Thymus (tissue), 11 donors: ENCODE measurements at regions not wholly inside any gene's neighbourhood (a gene's known extent, or its start where the extent isn't known, plus 50 kb on each side); places are given as distances from the start of the nearest gene placed in this dataset.

Source experiments
- DNase-seq, 9 donors: peaks; one replicate each; pipeline ENCODE4 v3.0.0-alpha.2; 2013; ENCODE audit warnings: low spot score in 9 of 9, low read depth in 6 of 9, missing footprints in 1 of 9
- H3K27ac ChIP-seq, 2 donors: one replicate each; pipeline ENCODE4 v1.5.1; 2013; ENCODE audit warnings: control low read depth in 1 of 2, low read depth in 1 of 2, low read length in 1 of 2, mild to moderate bottlenecking in 1 of 2, moderate library complexity in 1 of 2
- H3K27me3 ChIP-seq, 2 donors: one replicate each; pipeline ENCODE4 v1.5.1; 2013; ENCODE audit warnings: low read length in 1 of 2; ENCODE audit not compliant: control insufficient read depth in 2 of 2, insufficient read depth in 1 of 2
- H3K36me3 ChIP-seq, 2 donors: one replicate each; pipeline ENCODE4 v1.5.1; 2013; ENCODE audit warnings: low read length in 1 of 2, mild to moderate bottlenecking in 1 of 2, moderate library complexity in 1 of 2; ENCODE audit not compliant: control insufficient read depth in 2 of 2, insufficient read depth in 2 of 2
- H3K4me1 ChIP-seq, 2 donors: one replicate each; pipeline ENCODE4 v1.5.1; 2013; ENCODE audit warnings: low read length in 2 of 2; ENCODE audit not compliant: control insufficient read depth in 2 of 2, insufficient read depth in 2 of 2
- H3K4me3 ChIP-seq, 2 donors: one replicate each; pipeline ENCODE4 v1.5.1; 2013; ENCODE audit warnings: low read length in 2 of 2, control low read depth in 1 of 2, mild to moderate bottlenecking in 1 of 2
- H3K9me3 ChIP-seq, 2 donors: one replicate each; pipeline ENCODE4 v1.5.1; 2013; ENCODE audit warnings: low read length in 1 of 2, mild to moderate bottlenecking in 1 of 2; ENCODE audit not compliant: control insufficient read depth in 2 of 2, insufficient read depth in 1 of 2
- WGBS: extraction: QIAGEN DNeasy Blood & Tissue Kit; methylation state at CpG from one replicate; pipeline ENCODE4 v1.1.7; 2013; 5-methylcytosine and 5-hydroxymethylcytosine counted together
- donor health status: healthy.

- WGBS: 90% methylated on average over 1 of the region's 1 CpG
- Histone ChIP-seq H3K4me3 (no peak overlapping the region), H3K4me1 (no peaks in the 10 kb centered on the region), H3K36me3 (no peaks in the 10 kb centered on the region), H3K9me3 (no peaks in the 10 kb centered on the region), H3K27me3 (no peaks in the 10 kb centered on the region), H3K27ac (no peak overlapping the region)
- DNase-seq: no peak
Measured at GRCh38 chr13:106140476-106140875, 395.0 kb downstream of the EFNB2 start.

- Histone ChIP-seq H3K27ac (no peak overlapping the region), H3K4me3 (no peak overlapping the region)
Measured at GRCh38 chr13:106139942-106140341, 395.5 kb downstream of the EFNB2 start.

GRCh38 chr13:106139377-106139776, 396.1 kb downstream of the EFNB2 start:
- H3K4me1 ChIP-seq: no peaks in the 10 kb centered on the region
- 93% methylated on average over 4 of the region's 4 CpGs for WGBS
- H3K9me3 ChIP-seq: no peaks in the 10 kb centered on the region
- H3K27ac ChIP-seq: no peak overlapping the region
- no peaks in the 10 kb centered on the region for H3K27me3 ChIP-seq
- no peak overlapping the region for H3K4me3 ChIP-seq
- H3K36me3 ChIP-seq: no peaks in the 10 kb centered on the region
- no peak for DNase-seq

More at GRCh38 chr13:106139942-106140341, 395.5 kb downstream of the EFNB2 start:
- 95% methylated on average over 3 of the region's 3 CpGs for WGBS
- Histone ChIP-seq H3K36me3 (no peaks in the 10 kb centered on the region), H3K4me1 (no peaks in the 10 kb centered on the region), H3K27me3 (no peaks in the 10 kb centered on the region), H3K9me3 (no peaks in the 10 kb centered on the region)
- no peak for DNase-seq

GRCh38 chr13:106138620-106139019, 396.8 kb downstream of the EFNB2 start:
- no peaks in the 10 kb centered on the region for H3K4me1 ChIP-seq
- H3K36me3 ChIP-seq: no peaks in the 10 kb centered on the region
- H3K27ac ChIP-seq: no peak overlapping the region
- DNase-seq: no peak
- no peaks in the 10 kb centered on the region for H3K9me3 ChIP-seq
- no peaks in the 10 kb centered on the region for H3K27me3 ChIP-seq
- no peak overlapping the region for H3K4me3 ChIP-seq

GRCh38 chr13:106133025-106133424, 402.4 kb downstream of the EFNB2 start:
- no peak for DNase-seq
- WGBS: 68% methylated on average over 2 of the region's 2 CpGs
- Histone ChIP-seq H3K27ac (no peak overlapping the region), H3K4me3 (no peak overlapping the region), H3K36me3 (no peaks in the 10 kb centered on the region), H3K27me3 (no peaks in the 10 kb centered on the region), H3K4me1 (no peaks in the 10 kb centered on the region), H3K9me3 (no peaks in the 10 kb centered on the region)

GRCh38 chr13:106132216-106132615, 403.2 kb downstream of the EFNB2 start:
- Histone ChIP-seq H3K4me1 (no peaks in the 10 kb centered on the region), H3K36me3 (no peaks in the 10 kb centered on the region), H3K27me3 (no peaks in the 10 kb centered on the region), H3K27ac (no peak overlapping the region), H3K9me3 (no peaks in the 10 kb centered on the region), H3K4me3 (no peak overlapping the region)
- no peak for DNase-seq
- WGBS: 89% methylated on average over 1 of the region's 1 CpG

- no peaks in the 10 kb centered on the region for H3K27me3 ChIP-seq
- no peak for DNase-seq
- no peak overlapping the region for H3K27ac ChIP-seq
- no peaks in the 10 kb centered on the region for H3K4me1 ChIP-seq
- no peaks in the 10 kb centered on the region for H3K9me3 ChIP-seq
- H3K36me3 ChIP-seq: no peaks in the 10 kb centered on the region
- 72% methylated on average over 2 of the region's 2 CpGs for WGBS
- H3K4me3 ChIP-seq: no peak overlapping the region
Measured at GRCh38 chr13:106129993-106130392, 405.5 kb downstream of the EFNB2 start.

- no peaks in the 10 kb centered on the region for H3K9me3 ChIP-seq
- H3K36me3 ChIP-seq: no peaks in the 10 kb centered on the region
- no peaks in the 10 kb centered on the region for H3K4me1 ChIP-seq
- DNase-seq: no peak
- no peak overlapping the region for H3K27ac ChIP-seq
- H3K4me3 ChIP-seq: no peak overlapping the region
- WGBS: 53% methylated on average over 1 of the region's 1 CpG
- no peaks in the 10 kb centered on the region for H3K27me3 ChIP-seq
Measured at GRCh38 chr13:106129273-106129672, 406.2 kb downstream of the EFNB2 start.

- Histone ChIP-seq H3K27ac (no peak overlapping the region), H3K9me3 (no peaks in the 10 kb centered on the region), H3K27me3 (no peaks in the 10 kb centered on the region), H3K4me3 (no peak overlapping the region), H3K4me1 (no peaks in the 10 kb centered on the region), H3K36me3 (no peaks in the 10 kb centered on the region)
- DNase-seq: no peak
- WGBS: 90% methylated on average over 4 of the region's 4 CpGs
Measured at GRCh38 chr13:106122234-106122633, 413.2 kb downstream of the EFNB2 start.

GRCh38 chr13:106121173-106121754, 414.2 kb downstream of the EFNB2 start:
- Histone ChIP-seq H3K4me1 (no peaks in the 10 kb centered on the region), H3K36me3 (no peaks in the 10 kb centered on the region), H3K27ac (no peak overlapping the region), H3K9me3 (no peaks in the 10 kb centered on the region), H3K27me3 (no peaks in the 10 kb centered on the region), H3K4me3 (no peak overlapping the region)
- WGBS: 93% methylated on average over 2 of the region's 2 CpGs
- DNase-seq: no peak
